Sigmoid colon (tissue), 6 donors: ENCODE measurements at regions not wholly inside any gene's neighbourhood (a gene's known extent, or its start where the extent isn't known, plus 50 kb on each side); places are given as distances from the start of the nearest gene placed in this dataset.

Experiments
- DNase-seq: peaks from one replicate; pipeline ENCODE4 v3.0.0-alpha.2; 2019
- H3K27ac ChIP-seq, 4 donors: fragments of 200-600 bp; sonication (generic); one replicate each; pipeline ENCODE4 v1.5.1; 2016 to 2019; ENCODE audit warnings: mild to moderate bottlenecking in 1 of 4
- H3K27me3 ChIP-seq, 3 donors: fragments of 200-600 bp; sonication (generic); one replicate each; pipeline ENCODE4 v1.5.1; 2019; ENCODE audit warnings: mild to moderate bottlenecking in 1 of 3
- H3K36me3 ChIP-seq, 4 donors: fragments of 200-600 bp; sonication (generic); one replicate each; pipeline ENCODE4 v1.5.1; 2016 to 2019
- H3K4me1 ChIP-seq, 4 donors: fragments of 200-600 bp; sonication (generic); one replicate each; pipeline ENCODE4 v1.5.1; 2017 to 2019
- H3K4me3 ChIP-seq, 4 donors: fragments of 200-600 bp; sonication (generic); one replicate each; pipeline ENCODE4 v1.5.1; 2017 to 2019; ENCODE audit warnings: mild to moderate bottlenecking in 2 of 4, moderate library complexity in 1 of 4
- H3K9me3 ChIP-seq, 4 donors: fragments of 200-600 bp in 3 of 4; sonication (generic) in 3 of 4; one replicate each; pipeline versions ENCODE4 v1.5.1 to v1.6.1; 2013 to 2019
- EP300 ChIP-seq, 4 donors: sonication (generic); formaldehyde crosslinking; IDR thresholded peaks; one replicate each; pipeline ENCODE4 v1.6.1; 2017; ENCODE audit warnings: antibody characterized with exemption in 4 of 4
- POLR2A ChIP-seq, 2 donors: fragments of 450-650 bp; IDR thresholded peaks; one replicate each; pipeline ENCODE4 v1.6.1; 2016; ENCODE audit warnings: antibody characterized with exemption in 2 of 2, mild to moderate bottlenecking in 2 of 2, moderate library complexity in 2 of 2
- POLR2AphosphoS5 ChIP-seq, 4 donors: sonication (generic); formaldehyde crosslinking; IDR thresholded peaks; one replicate each; pipeline ENCODE4 v1.6.1; 2017; ENCODE audit warnings: antibody characterized with exemption in 4 of 4
- WGBS, 2 donors: extraction: QIAGEN DNeasy Blood & Tissue Kit; methylation state at CpG; one replicate each; pipeline ENCODE4 v1.1.7; 2013; 5-methylcytosine and 5-hydroxymethylcytosine counted together
- intact Hi-C: fragments of 100-400 bp; cut with DNase I; formaldehyde crosslinking; loops from one replicate; pipeline ENCODE4 v1.15.1; 2023
- TF ChIP-seq, protein P1 (sequence below), 4 experiments: fragments of 450-650 bp in 3 of 4; fragments of 200-600 bp in 1 of 4; IDR thresholded peaks; one replicate each; pipeline ENCODE4 v1.5.1; 2016 to 2019; ENCODE audit warnings: antibody characterized with exemption in 4 of 4, mild to moderate bottlenecking in 3 of 4, moderate library complexity in 2 of 4
- donor health status: healthy with polysubstance abuse.
- donor health status: healthy.

DNA sequence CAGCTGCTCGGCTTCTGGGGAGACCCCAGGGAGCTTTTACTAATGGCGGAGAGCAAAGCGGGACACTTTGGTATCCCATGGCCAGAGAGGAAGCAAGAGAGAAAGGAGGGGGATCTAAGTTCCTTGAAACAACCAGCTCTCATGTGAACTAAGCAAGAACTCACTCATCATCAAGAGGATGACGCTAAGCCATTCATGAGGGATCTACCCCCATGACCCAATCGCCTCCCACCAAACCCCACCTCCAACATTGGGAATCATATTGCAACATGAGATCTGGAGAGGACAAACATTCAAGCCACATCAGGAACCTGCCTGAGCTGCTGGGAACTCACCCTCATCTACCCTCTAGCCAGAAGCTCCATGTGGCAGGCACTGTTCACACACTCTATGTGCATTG, 372.1 kb upstream of the RUNX1 start:
- DNase-seq: no peak
- intact Hi-C loops: no loop called here
- H3K4me1 ChIP-seq: no peaks in the 10 kb centered on the region
- WGBS, 2 donors: 96 to 99% methylated on average over 5 of the region's 5 CpGs
- peaks cover 0 to 19% (median 0%) of the 10 kb centered on the region in 3 donors for H3K27me3 ChIP-seq
- H3K4me3 ChIP-seq: no peak overlapping the region
- H3K9me3 ChIP-seq: peaks cover 2 to 5% (median 4%) of the 10 kb centered on the region in 4 donors
- no peak for TF ChIP-seq POLR2AphosphoS5 (IDR thresholded peaks at IDR 0.05)
- TF ChIP-seq, protein P1, sequence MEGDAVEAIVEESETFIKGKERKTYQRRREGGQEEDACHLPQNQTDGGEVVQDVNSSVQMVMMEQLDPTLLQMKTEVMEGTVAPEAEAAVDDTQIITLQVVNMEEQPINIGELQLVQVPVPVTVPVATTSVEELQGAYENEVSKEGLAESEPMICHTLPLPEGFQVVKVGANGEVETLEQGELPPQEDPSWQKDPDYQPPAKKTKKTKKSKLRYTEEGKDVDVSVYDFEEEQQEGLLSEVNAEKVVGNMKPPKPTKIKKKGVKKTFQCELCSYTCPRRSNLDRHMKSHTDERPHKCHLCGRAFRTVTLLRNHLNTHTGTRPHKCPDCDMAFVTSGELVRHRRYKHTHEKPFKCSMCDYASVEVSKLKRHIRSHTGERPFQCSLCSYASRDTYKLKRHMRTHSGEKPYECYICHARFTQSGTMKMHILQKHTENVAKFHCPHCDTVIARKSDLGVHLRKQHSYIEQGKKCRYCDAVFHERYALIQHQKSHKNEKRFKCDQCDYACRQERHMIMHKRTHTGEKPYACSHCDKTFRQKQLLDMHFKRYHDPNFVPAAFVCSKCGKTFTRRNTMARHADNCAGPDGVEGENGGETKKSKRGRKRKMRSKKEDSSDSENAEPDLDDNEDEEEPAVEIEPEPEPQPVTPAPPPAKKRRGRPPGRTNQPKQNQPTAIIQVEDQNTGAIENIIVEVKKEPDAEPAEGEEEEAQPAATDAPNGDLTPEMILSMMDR (IDR thresholded peaks at IDR 0.05): no peak
- no peak for TF ChIP-seq EP300 (IDR thresholded peaks at IDR 0.05)
- TF ChIP-seq POLR2A (IDR thresholded peaks at IDR 0.05): no peak
- H3K36me3 ChIP-seq: no peaks in the 10 kb centered on the region
- no peak overlapping the region for H3K27ac ChIP-seq

DNA sequence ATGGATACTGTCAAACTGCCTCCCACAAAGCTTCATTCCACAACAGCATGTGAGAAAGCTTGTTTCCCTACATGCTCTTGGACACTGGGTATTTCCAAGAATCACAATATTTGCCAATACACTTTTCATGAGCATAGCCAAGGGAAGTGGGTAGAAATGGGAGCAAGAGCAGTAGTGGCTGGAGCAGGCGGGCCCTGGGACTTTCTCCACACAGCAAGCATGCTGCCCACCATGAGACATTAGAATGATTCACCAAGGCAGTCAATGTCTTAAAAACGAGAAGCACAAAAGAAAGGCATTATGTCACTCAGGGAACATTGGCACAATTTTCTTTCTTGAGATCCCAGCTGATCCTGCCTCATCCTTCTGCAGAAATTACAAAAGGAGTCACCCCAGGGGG, 371.6 kb upstream of the RUNX1 start:
- Histone ChIP-seq H3K4me3 (no peak overlapping the region), H3K9me3 (peaks cover 2 to 5% (median 4%) of the 10 kb centered on the region in 4 donors), H3K4me1 (no peaks in the 10 kb centered on the region), H3K36me3 (no peaks in the 10 kb centered on the region), H3K27ac (no peak overlapping the region), H3K27me3 (peaks cover 0 to 15% (median 0%) of the 10 kb centered on the region in 3 donors)
- TF ChIP-seq, protein P1 (IDR thresholded peaks at IDR 0.05): no peak
- TF ChIP-seq EP300 (IDR thresholded peaks at IDR 0.05) (no peak), POLR2AphosphoS5 (IDR thresholded peaks at IDR 0.05) (no peak), POLR2A (IDR thresholded peaks at IDR 0.05) (no peak)
- 85 to 87% methylated on average over 2 of the region's 2 CpGs for WGBS, 2 donors
- no peak for DNase-seq
- intact Hi-C loops: no loop called here

DNA sequence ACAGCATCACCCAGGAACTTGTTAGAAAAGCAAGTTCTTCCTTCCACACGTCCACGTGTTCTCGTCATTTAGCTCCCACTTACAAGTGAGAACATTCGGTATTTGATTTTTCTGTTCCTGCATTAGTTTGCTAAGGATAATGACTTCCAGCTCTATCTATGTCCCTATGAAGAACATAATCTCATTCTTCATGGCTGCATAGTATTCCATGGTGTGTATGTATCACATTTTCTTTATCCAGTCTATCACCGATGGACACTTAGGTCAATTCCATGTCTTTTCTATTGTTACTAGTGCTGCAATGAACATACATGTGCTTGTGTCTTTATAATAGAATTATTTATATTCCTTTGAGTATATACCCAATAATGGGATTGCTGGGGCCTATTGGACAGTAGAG, 368.7 kb upstream of the RUNX1 start:
- TF ChIP-seq, protein P1 (IDR thresholded peaks at IDR 0.05): no peak
- TF ChIP-seq EP300 (IDR thresholded peaks at IDR 0.05): no peak
- no peak for TF ChIP-seq POLR2A (IDR thresholded peaks at IDR 0.05)
- no peak for TF ChIP-seq POLR2AphosphoS5 (IDR thresholded peaks at IDR 0.05)
- Histone ChIP-seq H3K27ac (no peak overlapping the region), H3K27me3 (peaks cover 0 to 6% (median 0%) of the 10 kb centered on the region in 3 donors), H3K36me3 (no peaks in the 10 kb centered on the region), H3K4me3 (no peak overlapping the region), H3K9me3 (peaks cover 2 to 5% (median 4%) of the 10 kb centered on the region in 4 donors), H3K4me1 (no peaks in the 10 kb centered on the region)
- 94 to 97% methylated on average over 5 of the region's 5 CpGs for WGBS, 2 donors
- intact Hi-C loops: no loop called here
- DNase-seq: no peak

DNA sequence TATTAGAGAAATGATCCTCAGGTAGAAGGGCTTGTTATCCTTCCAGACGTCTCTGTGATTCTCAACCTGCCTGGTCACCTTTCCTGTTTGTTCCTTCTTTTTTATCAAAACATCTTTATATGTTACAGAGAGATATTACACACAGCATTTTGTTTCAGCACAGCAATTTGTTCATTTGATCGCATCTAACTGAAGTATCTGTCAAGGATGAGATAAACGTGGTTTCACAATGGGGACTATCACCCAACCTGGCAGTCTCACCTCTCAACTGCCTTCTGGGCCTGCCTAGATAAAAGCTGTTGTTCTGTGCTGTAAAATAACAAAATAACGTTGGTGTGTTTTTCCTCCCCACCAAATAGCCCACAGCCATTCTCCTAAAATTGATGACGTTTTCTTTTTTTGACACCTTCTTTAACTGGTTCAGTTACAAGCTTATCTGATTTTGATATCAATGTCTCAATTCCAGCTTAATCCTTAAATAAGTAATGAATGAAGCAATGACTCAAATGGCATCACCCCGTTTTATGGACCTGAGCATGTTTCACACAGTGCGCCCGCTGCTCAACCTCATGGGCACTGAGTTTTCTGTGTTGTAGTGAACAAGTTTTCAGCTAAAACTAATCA, 367.9 kb upstream of the RUNX1 start:
- WGBS, 2 donors: 67 to 80% methylated on average over 8 of the region's 8 CpGs
- intact Hi-C loops: no loop called here

More for the DNA sequence above, 367.9 kb upstream of the RUNX1 start:
- H3K27me3 ChIP-seq: peaks cover 0 to 6% (median 0%) of the 10 kb centered on the region in 3 donors
- H3K36me3 ChIP-seq: no peaks in the 10 kb centered on the region
- no peaks in the 10 kb centered on the region for H3K4me1 ChIP-seq
- TF ChIP-seq POLR2A (IDR thresholded peaks at IDR 0.05) (no peak), POLR2AphosphoS5 (IDR thresholded peaks at IDR 0.05) (no peak), EP300 (IDR thresholded peaks at IDR 0.05) (no peak)
- TF ChIP-seq, protein P1 (IDR thresholded peaks at IDR 0.05): no peak
- no peak for DNase-seq
- no peaks in the 10 kb centered on the region for H3K9me3 ChIP-seq
- no peak overlapping the region for H3K4me3 ChIP-seq
- H3K27ac ChIP-seq: no peak overlapping the region
